Liver (tissue), 8 donors: ENCODE measurements at regions not wholly inside any gene's neighbourhood (a gene's known extent, or its start where the extent isn't known, plus 50 kb on each side); places are given as distances from the start of the nearest gene placed in this dataset.

ENCODE experiments used
- DNase-seq: peaks from one replicate; pipeline ENCODE4 v3.0.0-alpha.2; 2017; ENCODE audit warnings: low spot score
- H3K27ac ChIP-seq, 2 donors: one replicate each; pipeline ENCODE4 v1.7.0; 2013; ENCODE audit warnings: inconsistent platforms in 2 of 2, low read length in 2 of 2, control low read depth in 1 of 2, low read depth in 1 of 2, mild to moderate bottlenecking in 1 of 2
- H3K27me3 ChIP-seq, 4 donors: one replicate each; pipeline versions ENCODE4 v1.6.1 to v1.7.0; 2013; ENCODE audit warnings: low read length in 3 of 4, inconsistent platforms in 1 of 4, mild to moderate bottlenecking in 1 of 4, moderate library complexity in 1 of 4; ENCODE audit not compliant: control insufficient read depth in 4 of 4, insufficient read depth in 4 of 4
- H3K36me3 ChIP-seq, 4 donors: one replicate each; pipeline versions ENCODE4 v1.6.1 to v1.7.0; 2013; ENCODE audit warnings: low read length in 3 of 4, mild to moderate bottlenecking in 3 of 4, low read depth in 1 of 4, moderate library complexity in 1 of 4; ENCODE audit not compliant: control insufficient read depth in 4 of 4, insufficient read depth in 3 of 4
- H3K4me1 ChIP-seq, 4 donors: one replicate each; pipeline versions ENCODE4 v1.6.1 to v1.7.0; 2013; ENCODE audit warnings: low read length in 3 of 4, mild to moderate bottlenecking in 3 of 4, moderate library complexity in 1 of 4; ENCODE audit not compliant: control insufficient read depth in 4 of 4, insufficient read depth in 4 of 4
- H3K4me3 ChIP-seq, 3 donors: one replicate each; pipeline versions ENCODE4 v1.6.1 to v1.7.0; 2013; ENCODE audit warnings: low read length in 3 of 3, control low read depth in 1 of 3, low read depth in 1 of 3, mild to moderate bottlenecking in 1 of 3
- H3K9ac ChIP-seq, 2 donors: one replicate each; pipeline ENCODE4 v1.7.0; 2013; ENCODE audit warnings: low read length in 2 of 2, mild to moderate bottlenecking in 2 of 2, moderate library complexity in 2 of 2, control low read depth in 1 of 2, low read depth in 1 of 2
- H3K9me3 ChIP-seq, 4 donors: one replicate each; pipeline versions ENCODE4 v1.6.1 to v1.7.0; 2013; ENCODE audit warnings: low read length in 3 of 4; ENCODE audit not compliant: control insufficient read depth in 4 of 4
- ATF3 ChIP-seq: IDR thresholded peaks from 2 replicates; pipeline ENCODE4 v1.6.1; 2016; ENCODE audit warnings: antibody characterized with exemption
- CTCF ChIP-seq: fragments of 150-350 bp; IDR thresholded peaks from 2 replicates; pipeline ENCODE4 v1.5.1; 2017; ENCODE audit warnings: improper control_type of control experiment, low read depth, low read length; ENCODE audit not compliant: missing input control
- FOXA1 ChIP-seq: IDR thresholded peaks from 2 replicates; pipeline ENCODE4 v1.6.1; 2016; ENCODE audit warnings: antibody characterized with exemption
- FOXA2 ChIP-seq: IDR thresholded peaks from 2 replicates; pipeline ENCODE4 v1.6.1; 2016; ENCODE audit warnings: antibody characterized with exemption
- GABPA ChIP-seq, 2 donors: IDR thresholded peaks in 1 of 2; conservative IDR thresholded peaks in 1 of 2; 2 replicates each; pipeline ENCODE4 v1.6.1; 2016; ENCODE audit warnings: antibody characterized with exemption in 2 of 2, mild to moderate bottlenecking in 1 of 2, moderate library complexity in 1 of 2
- HNF4A ChIP-seq, 2 donors: conservative IDR thresholded peaks; 2 replicates each; pipeline ENCODE4 v1.6.1; 2016; ENCODE audit warnings: antibody characterized with exemption in 2 of 2, mild to moderate bottlenecking in 2 of 2
- HNF4G ChIP-seq: IDR thresholded peaks from 2 replicates; pipeline ENCODE4 v1.6.1; 2016; ENCODE audit warnings: antibody characterized with exemption
- JUND ChIP-seq, 2 donors: IDR thresholded peaks; 2 replicates each; pipeline ENCODE4 v1.6.1; 2016; ENCODE audit warnings: antibody characterized with exemption in 2 of 2
- MAX ChIP-seq: IDR thresholded peaks from 2 replicates; pipeline ENCODE4 v1.6.1; 2016; ENCODE audit warnings: antibody characterized with exemption
- NR2F2 ChIP-seq: IDR thresholded peaks from 2 replicates; pipeline ENCODE4 v1.6.1; 2016; ENCODE audit warnings: antibody characterized with exemption
- RAD21 ChIP-seq, 2 donors: IDR thresholded peaks; 2 replicates each; pipeline ENCODE4 v1.6.1; 2016; ENCODE audit warnings: antibody characterized with exemption in 2 of 2, mild to moderate bottlenecking in 2 of 2
- REST ChIP-seq: IDR thresholded peaks from 2 replicates; pipeline ENCODE4 v1.6.1; 2016; ENCODE audit warnings: antibody characterized with exemption, mild to moderate bottlenecking
- RXRA ChIP-seq, 2 donors: IDR thresholded peaks; 2 replicates each; pipeline ENCODE4 v1.6.1; 2017 to 2018; ENCODE audit warnings: antibody characterized with exemption in 2 of 2, mild to moderate bottlenecking in 1 of 2
- SP1 ChIP-seq: IDR thresholded peaks from 2 replicates; pipeline ENCODE4 v1.6.1; 2018; ENCODE audit warnings: antibody characterized with exemption, mild to moderate bottlenecking
- TAF1 ChIP-seq: conservative IDR thresholded peaks from 2 replicates; pipeline ENCODE4 v1.6.1; 2016; ENCODE audit warnings: antibody characterized with exemption, mild to moderate bottlenecking
- YY1 ChIP-seq: IDR thresholded peaks from 2 replicates; pipeline ENCODE4 v1.6.1; 2016; ENCODE audit warnings: antibody characterized with exemption, mild to moderate bottlenecking
- ZBTB33 ChIP-seq: IDR thresholded peaks from 2 replicates; pipeline ENCODE4 v1.6.1; 2016; ENCODE audit warnings: antibody characterized with exemption
- WGBS: extraction: QIAGEN DNeasy Blood & Tissue Kit; methylation state at CpG from one replicate; pipeline ENCODE4 v1.1.7; 2013; 5-methylcytosine and 5-hydroxymethylcytosine counted together
- donor health status: healthy.
- donor health status: healthy.
- donor health status: healthy.
- donor health status: healthy.
- donor health status: healthy.

- Histone ChIP-seq H3K4me3 (no peak overlapping the region), H3K4me1 (no peaks in the 10 kb centered on the region), H3K36me3 (no peaks in the 10 kb centered on the region), H3K27ac (no peak overlapping the region), H3K9ac (no peak overlapping the region), H3K9me3 (peaks cover 0 to 9% (median 0%) of the 10 kb centered on the region in 4 donors), H3K27me3 (no peaks in the 10 kb centered on the region)
- DNase-seq, result no peak
- TF ChIP-seq YY1 (no peak), RXRA (IDR thresholded peaks at IDR 0.05) (no peak), FOXA2 (no peak), REST (no peak), HNF4G (no peak), CTCF (no peak), MAX (no peak), FOXA1 (no peak), HNF4A (conservative IDR thresholded peaks at IDR 0.05) (no peak), TAF1 (no peak), SP1 (no peak), NR2F2 (no peak), JUND (IDR thresholded peaks at IDR 0.05) (no peak), ATF3 (no peak), RAD21 (IDR thresholded peaks at IDR 0.05) (no peak), ZBTB33 (no peak), GABPA (IDR thresholded peaks at IDR 0.05 in 1 of 2, conservative IDR thresholded peaks at IDR 0.05 in 1 of 2) (no peak)
- 81% methylated on average over 5 of the region's 5 CpGs for WGBS
These were observed 1421.2 kb upstream of the RAG2 start for GRCh38 chr11:38019072-38019775.
